Progenitor cell of endocrine pancreas (in vitro differentiated cells): ENCODE measurements at regions not wholly inside any gene's neighbourhood (a gene's known extent, or its start where the extent isn't known, plus 50 kb on each side); places are given as distances from the start of the nearest gene placed in this dataset.

Source experiments
- DNase-seq: peaks from one replicate; pipeline ENCODE4 v3.0.0; 2021; ENCODE audit warnings: low spot score; ENCODE audit not compliant: unreplicated experiment
- H3K27ac Mint-ChIP-seq: 2 replicates; pipeline ENCODE4 v1.8.0; 2021; ENCODE audit warnings: mild to moderate bottlenecking, moderate library complexity, mixed read lengths
- H3K27me3 Mint-ChIP-seq: 2 replicates; pipeline ENCODE4 v1.8.0; 2021; ENCODE audit warnings: mixed read lengths
- H3K36me3 Mint-ChIP-seq: 2 replicates; pipeline ENCODE4 v1.8.0; 2022; ENCODE audit warnings: mixed read lengths; ENCODE audit not compliant: insufficient read depth
- H3K4me1 Mint-ChIP-seq: 2 replicates; pipeline ENCODE4 v1.8.0; 2021; ENCODE audit warnings: low read depth, mixed read lengths
- H3K4me3 Mint-ChIP-seq: 2 replicates; pipeline ENCODE4 v1.8.0; 2021; ENCODE audit warnings: low read depth, mild to moderate bottlenecking, moderate library complexity, mixed read lengths
- H3K9me3 Mint-ChIP-seq: 2 replicates; pipeline ENCODE4 v1.8.0; 2021; ENCODE audit warnings: low read depth, mixed read lengths
- CTCF ChIP-seq: fragments of 200-600 bp; sonication (generic); IDR thresholded peaks from one replicate; pipeline ENCODE4 v1.5.0; 2021; ENCODE audit warnings: antibody characterized with exemption, mild to moderate bottlenecking; ENCODE audit not compliant: unreplicated experiment

- Mint-ChIP-seq H3K27me3 (no peaks in the 10 kb centered on the region), H3K27ac (no peak overlapping the region), H3K9me3 (no peaks in the 10 kb centered on the region), H3K36me3 (no peaks in the 10 kb centered on the region), H3K4me3 (no peak overlapping the region), H3K4me1 (no peaks in the 10 kb centered on the region)
- DNase-seq, result no peak
- TF ChIP-seq CTCF, result no peak
Measured at GRCh38 chr14:45400950-45401640, 148.1 kb upstream of the MIS18BP1 start.

DNA sequence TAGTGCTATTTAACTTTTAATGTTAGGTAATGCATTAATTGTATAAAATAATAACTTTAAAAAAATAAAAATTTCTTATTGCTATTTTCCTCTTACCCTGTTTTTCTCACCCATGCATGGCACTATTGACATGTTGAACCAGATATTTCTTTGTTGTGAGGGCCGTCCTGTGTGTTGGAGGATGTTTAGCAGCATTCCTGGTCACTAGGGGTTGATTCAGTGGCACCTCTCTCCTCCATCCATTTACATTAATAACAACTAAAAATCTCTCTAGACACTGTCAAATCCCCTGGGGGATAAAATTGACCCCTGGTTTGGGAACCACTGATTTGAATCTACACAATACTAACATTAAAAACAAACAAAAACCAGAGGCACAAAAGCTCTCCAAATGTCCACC, 147.5 kb upstream of the MIS18BP1 start:
- no peak for DNase-seq
- H3K9me3 Mint-ChIP-seq, result peaks cover 2% of the 10 kb centered on the region
- H3K36me3 Mint-ChIP-seq, result no peaks in the 10 kb centered on the region
- no peaks in the 10 kb centered on the region for H3K4me1 Mint-ChIP-seq
- no peak overlapping the region for H3K27ac Mint-ChIP-seq
- no peak for TF ChIP-seq CTCF
- no peak overlapping the region for H3K4me3 Mint-ChIP-seq
- no peaks in the 10 kb centered on the region for H3K27me3 Mint-ChIP-seq

DNA sequence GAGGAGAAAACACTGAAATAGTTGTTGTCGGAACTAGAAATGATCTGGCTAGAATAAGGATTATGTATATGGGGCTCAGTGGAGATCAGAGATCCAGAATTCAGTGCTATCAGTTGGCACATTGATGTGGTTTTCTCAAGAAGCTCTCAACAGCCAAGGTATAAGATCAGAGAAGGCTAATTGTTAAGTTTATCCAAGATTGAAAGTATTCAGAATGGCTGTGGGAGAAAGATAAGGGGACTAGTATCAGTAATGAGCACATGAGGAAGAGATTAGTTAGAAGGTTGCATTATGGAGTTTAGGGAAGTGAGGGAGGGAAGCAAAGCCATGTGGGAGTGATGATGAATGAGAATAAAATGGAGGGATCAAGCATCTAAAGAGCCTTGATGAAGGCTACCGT, 128.1 kb upstream of the MIS18BP1 start:
- H3K36me3 Mint-ChIP-seq, result no peaks in the 10 kb centered on the region
- H3K4me3 Mint-ChIP-seq, result no peak overlapping the region
- H3K27ac Mint-ChIP-seq, result no peak overlapping the region
- peaks cover 4% of the 10 kb centered on the region for H3K9me3 Mint-ChIP-seq
- no peak for DNase-seq
- no peak for TF ChIP-seq CTCF
- no peaks in the 10 kb centered on the region for H3K4me1 Mint-ChIP-seq
- no peaks in the 10 kb centered on the region for H3K27me3 Mint-ChIP-seq

GRCh38 chr14:45377166-45377565, 124.2 kb upstream of the MIS18BP1 start:
- no peaks in the 10 kb centered on the region for H3K36me3 Mint-ChIP-seq
- no peaks in the 10 kb centered on the region for H3K9me3 Mint-ChIP-seq
- no peaks in the 10 kb centered on the region for H3K27me3 Mint-ChIP-seq
- H3K4me3 Mint-ChIP-seq, result no peak overlapping the region
- DNase-seq, result no peak
- no peak for TF ChIP-seq CTCF
- H3K4me1 Mint-ChIP-seq, result no peaks in the 10 kb centered on the region
- H3K27ac Mint-ChIP-seq, result no peak overlapping the region

DNA sequence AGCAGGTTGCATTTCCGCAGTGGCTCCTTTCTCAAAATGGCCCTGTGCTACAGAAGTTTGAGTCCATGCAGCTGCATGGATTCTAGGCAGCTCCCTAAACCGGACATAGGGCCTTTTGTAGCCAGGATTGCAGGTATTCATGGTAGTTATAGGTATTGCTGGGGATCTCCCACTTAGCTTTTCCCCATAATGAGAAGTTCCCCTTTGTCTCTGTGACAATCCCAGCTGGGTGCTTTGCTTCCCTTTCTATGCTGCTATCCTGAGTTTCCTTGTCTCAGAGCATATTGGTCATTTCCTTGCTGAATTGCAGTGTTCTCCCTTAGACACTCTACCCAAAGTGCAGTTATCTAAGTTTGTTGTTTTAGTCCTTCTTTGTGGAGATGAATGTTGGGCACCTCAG, 120.9 kb upstream of the MIS18BP1 start:
- Mint-ChIP-seq H3K4me1 (no peaks in the 10 kb centered on the region), H3K27me3 (no peaks in the 10 kb centered on the region), H3K36me3 (no peaks in the 10 kb centered on the region), H3K9me3 (no peaks in the 10 kb centered on the region), H3K27ac (no peak overlapping the region), H3K4me3 (no peak overlapping the region)
- no peak for DNase-seq
- no peak for TF ChIP-seq CTCF
